ENCODE measurements at regions not wholly inside any gene's neighbourhood (a gene's known extent, or its start where the extent isn't known, plus 50 kb on each side); places are given as distances from the start of the nearest gene placed in this dataset.

- TF ChIP-seq CEBPB (tag; IDR thresholded peaks at IDR 0.05) (no peak), TCF7 (IDR thresholded peaks at IDR 0.05; ENCODE audit: borderline replicate concordance) (no peak), RBBP5 (IDR thresholded peaks at IDR 0.05; ENCODE audit: borderline replicate concordance, insufficient read depth, low read length, poor library complexity, severe bottlenecking) (no peak), RCOR1 (IDR thresholded peaks at IDR 0.05; ENCODE audit: borderline replicate concordance in 1 of 2, low read depth in 2 of 2, low read length in 2 of 2) (no peak)
Measured at GRCh38 chr2:19224486-19224885, 133.9 kb downstream of the OSR1 start.
